Lower leg skin (tissue), 3 donors: ENCODE measurements at regions not wholly inside any gene's neighbourhood (a gene's known extent, or its start where the extent isn't known, plus 50 kb on each side); places are given as distances from the start of the nearest gene placed in this dataset.

Experiments
- POLR2A ChIP-seq, 2 donors: fragments of 450-650 bp; IDR thresholded peaks; one replicate each; pipeline ENCODE4 v1.6.1; 2016 to 2017; ENCODE audit warnings: antibody characterized with exemption in 2 of 2, mild to moderate bottlenecking in 1 of 2, moderate library complexity in 1 of 2
- TF ChIP-seq, protein P1 (sequence below), 3 donors: fragments of 450-650 bp; IDR thresholded peaks; one replicate each; pipeline ENCODE4 v1.5.1; 2016; ENCODE audit warnings: antibody characterized with exemption in 3 of 3, mild to moderate bottlenecking in 3 of 3, moderate library complexity in 2 of 3

DNA sequence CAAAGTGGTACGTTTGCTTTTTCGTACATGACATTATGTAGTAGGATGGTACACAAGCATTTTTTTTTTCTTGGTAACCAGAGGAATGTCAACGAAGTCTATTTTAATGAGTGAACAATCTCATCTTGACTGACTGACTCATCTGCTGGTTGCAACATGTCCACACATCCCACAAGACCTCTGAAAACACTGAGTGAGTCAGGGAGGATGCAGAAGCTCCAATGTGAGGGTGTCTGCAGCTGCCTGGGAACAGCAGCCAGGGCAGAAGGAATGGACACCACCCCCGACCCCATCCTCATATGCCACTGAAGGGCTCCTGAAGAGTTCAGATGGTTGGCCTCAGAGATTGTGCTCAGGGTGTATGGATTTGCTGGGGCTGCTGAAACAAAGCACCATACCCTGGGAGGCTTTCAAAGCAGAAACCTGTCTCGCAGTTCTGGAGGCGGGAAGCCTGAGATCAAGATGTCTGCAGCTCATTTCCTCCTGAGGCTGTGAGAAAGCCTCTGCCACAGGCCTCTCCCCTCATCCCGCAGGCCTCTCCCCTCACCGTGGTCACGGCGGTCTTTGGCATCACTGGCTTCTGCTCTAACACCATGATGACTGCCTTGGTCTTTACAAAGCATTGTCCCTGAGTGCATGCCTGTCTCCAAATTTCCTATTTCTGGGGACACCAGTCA is 124.6 kb downstream of the LRATD1 start:
- TF ChIP-seq, protein P1, sequence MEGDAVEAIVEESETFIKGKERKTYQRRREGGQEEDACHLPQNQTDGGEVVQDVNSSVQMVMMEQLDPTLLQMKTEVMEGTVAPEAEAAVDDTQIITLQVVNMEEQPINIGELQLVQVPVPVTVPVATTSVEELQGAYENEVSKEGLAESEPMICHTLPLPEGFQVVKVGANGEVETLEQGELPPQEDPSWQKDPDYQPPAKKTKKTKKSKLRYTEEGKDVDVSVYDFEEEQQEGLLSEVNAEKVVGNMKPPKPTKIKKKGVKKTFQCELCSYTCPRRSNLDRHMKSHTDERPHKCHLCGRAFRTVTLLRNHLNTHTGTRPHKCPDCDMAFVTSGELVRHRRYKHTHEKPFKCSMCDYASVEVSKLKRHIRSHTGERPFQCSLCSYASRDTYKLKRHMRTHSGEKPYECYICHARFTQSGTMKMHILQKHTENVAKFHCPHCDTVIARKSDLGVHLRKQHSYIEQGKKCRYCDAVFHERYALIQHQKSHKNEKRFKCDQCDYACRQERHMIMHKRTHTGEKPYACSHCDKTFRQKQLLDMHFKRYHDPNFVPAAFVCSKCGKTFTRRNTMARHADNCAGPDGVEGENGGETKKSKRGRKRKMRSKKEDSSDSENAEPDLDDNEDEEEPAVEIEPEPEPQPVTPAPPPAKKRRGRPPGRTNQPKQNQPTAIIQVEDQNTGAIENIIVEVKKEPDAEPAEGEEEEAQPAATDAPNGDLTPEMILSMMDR (IDR thresholded peaks at IDR 0.05) = no peak
- no peak for TF ChIP-seq POLR2A (IDR thresholded peaks at IDR 0.05)
